ENCODE measurements at regions not wholly inside any gene's neighbourhood (a gene's known extent, or its start where the extent isn't known, plus 50 kb on each side); places are given as distances from the start of the nearest gene placed in this dataset.

DNA sequence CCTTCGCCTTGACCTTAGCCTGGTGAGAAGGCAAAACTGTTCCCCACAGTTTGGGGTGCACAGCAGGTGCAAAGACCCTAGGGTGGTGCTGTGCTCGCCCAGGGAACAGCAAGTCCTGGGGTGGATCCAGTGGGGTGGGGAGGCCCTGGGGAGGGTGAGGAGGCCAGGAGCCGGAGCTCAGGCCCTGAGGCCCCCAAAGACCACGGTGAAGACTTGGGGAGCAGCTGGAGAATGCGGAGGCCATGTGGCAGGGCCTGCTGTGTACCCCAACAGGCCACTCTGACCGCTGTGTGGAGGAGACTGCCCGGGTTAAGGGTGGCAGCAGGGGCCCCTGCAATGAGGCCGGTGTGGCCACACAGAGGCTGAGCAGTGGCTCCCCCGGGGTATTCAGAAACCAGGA is 101.1 kb upstream of the RTL6 start:
- Histone ChIP-seq H3F3A (ENCODE audit: control insufficient read depth, insufficient read depth) (no peaks in the 10 kb centered on the region), H3K27ac (ENCODE audit: low read depth, low read length) (no peak overlapping the region), H3K9me2 (replicated peaks; ENCODE audit: control insufficient read depth, low read length) (no peaks in the 10 kb centered on the region), H3K27me3 (ENCODE audit: control insufficient read depth, low read length) (no peaks in the 10 kb centered on the region), H3K4me1 (ENCODE audit: control insufficient read depth, low read length) (no peaks in the 10 kb centered on the region), H3K4me2 (ENCODE audit: low read length) (no peak overlapping the region), H3K4me3 (ENCODE audit: low read length) (no peak overlapping the region), H3K9me3 (ENCODE audit: control insufficient read depth, insufficient read depth, low read length) (no peaks in the 10 kb centered on the region), H3K36me3 (ENCODE audit: control insufficient read depth, low read length) (no peaks in the 10 kb centered on the region), H4K20me1 (ENCODE audit: control insufficient read depth, insufficient read depth, low read depth, low read length) (no peaks in the 10 kb centered on the region), H3K79me2 (ENCODE audit: control insufficient read depth, low read length) (no peaks in the 10 kb centered on the region)
- TF ChIP-seq EZH2phosphoT487 (IDR thresholded peaks at IDR 0.05; ENCODE audit: borderline replicate concordance, low read length): no peak
- TF ChIP-seq, protein P1, sequence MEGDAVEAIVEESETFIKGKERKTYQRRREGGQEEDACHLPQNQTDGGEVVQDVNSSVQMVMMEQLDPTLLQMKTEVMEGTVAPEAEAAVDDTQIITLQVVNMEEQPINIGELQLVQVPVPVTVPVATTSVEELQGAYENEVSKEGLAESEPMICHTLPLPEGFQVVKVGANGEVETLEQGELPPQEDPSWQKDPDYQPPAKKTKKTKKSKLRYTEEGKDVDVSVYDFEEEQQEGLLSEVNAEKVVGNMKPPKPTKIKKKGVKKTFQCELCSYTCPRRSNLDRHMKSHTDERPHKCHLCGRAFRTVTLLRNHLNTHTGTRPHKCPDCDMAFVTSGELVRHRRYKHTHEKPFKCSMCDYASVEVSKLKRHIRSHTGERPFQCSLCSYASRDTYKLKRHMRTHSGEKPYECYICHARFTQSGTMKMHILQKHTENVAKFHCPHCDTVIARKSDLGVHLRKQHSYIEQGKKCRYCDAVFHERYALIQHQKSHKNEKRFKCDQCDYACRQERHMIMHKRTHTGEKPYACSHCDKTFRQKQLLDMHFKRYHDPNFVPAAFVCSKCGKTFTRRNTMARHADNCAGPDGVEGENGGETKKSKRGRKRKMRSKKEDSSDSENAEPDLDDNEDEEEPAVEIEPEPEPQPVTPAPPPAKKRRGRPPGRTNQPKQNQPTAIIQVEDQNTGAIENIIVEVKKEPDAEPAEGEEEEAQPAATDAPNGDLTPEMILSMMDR (IDR thresholded peaks at IDR 0.05; ENCODE audit: low read depth, low read length, poor library complexity, severe bottlenecking): no peak

DNA sequence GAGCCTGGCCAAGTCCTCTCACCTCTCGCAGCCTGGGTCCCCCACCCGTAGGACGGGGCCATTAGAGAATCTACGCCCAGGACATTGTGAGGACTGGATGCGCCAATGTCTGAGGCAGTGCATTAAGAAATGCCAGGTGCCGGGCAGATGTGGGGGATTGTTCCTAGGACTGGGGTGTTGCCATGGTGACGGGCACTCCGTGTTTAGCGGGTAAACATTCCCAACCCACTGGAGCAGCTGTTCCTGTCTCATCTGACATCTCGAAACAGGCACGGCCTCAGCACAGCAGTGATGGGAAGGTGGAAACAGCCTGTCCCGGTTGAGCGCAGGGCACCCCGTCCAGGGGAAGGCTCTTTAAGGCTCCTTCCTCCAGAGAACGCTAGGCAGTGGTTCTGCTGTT is 99.6 kb upstream of the RTL6 start:
- H3K79me2 ChIP-seq (ENCODE audit: control insufficient read depth, low read length): no peaks in the 10 kb centered on the region
- no peaks in the 10 kb centered on the region for H3K9me2 ChIP-seq (replicated peaks; ENCODE audit: control insufficient read depth, low read length)
- no peaks in the 10 kb centered on the region for H3K27me3 ChIP-seq (ENCODE audit: control insufficient read depth, low read length)
- H3K4me1 ChIP-seq (ENCODE audit: control insufficient read depth, low read length): no peaks in the 10 kb centered on the region
- no peak overlapping the region for H3K4me2 ChIP-seq (ENCODE audit: low read length)
- no peaks in the 10 kb centered on the region for H3K9me3 ChIP-seq (ENCODE audit: control insufficient read depth, insufficient read depth, low read length)
- no peak overlapping the region for H3K27ac ChIP-seq (ENCODE audit: low read depth, low read length)
- no peaks in the 10 kb centered on the region for H3K36me3 ChIP-seq (ENCODE audit: control insufficient read depth, low read length)
- no peaks in the 10 kb centered on the region for H4K20me1 ChIP-seq (ENCODE audit: control insufficient read depth, insufficient read depth, low read depth, low read length)
- no peak for TF ChIP-seq EZH2phosphoT487 (IDR thresholded peaks at IDR 0.05; ENCODE audit: borderline replicate concordance, low read length)
- TF ChIP-seq, protein P1 (IDR thresholded peaks at IDR 0.05; ENCODE audit: low read depth, low read length, poor library complexity, severe bottlenecking): no peak
- H3K4me3 ChIP-seq (ENCODE audit: low read length): no peak overlapping the region
- H3F3A ChIP-seq (ENCODE audit: control insufficient read depth, insufficient read depth): no peaks in the 10 kb centered on the region

DNA sequence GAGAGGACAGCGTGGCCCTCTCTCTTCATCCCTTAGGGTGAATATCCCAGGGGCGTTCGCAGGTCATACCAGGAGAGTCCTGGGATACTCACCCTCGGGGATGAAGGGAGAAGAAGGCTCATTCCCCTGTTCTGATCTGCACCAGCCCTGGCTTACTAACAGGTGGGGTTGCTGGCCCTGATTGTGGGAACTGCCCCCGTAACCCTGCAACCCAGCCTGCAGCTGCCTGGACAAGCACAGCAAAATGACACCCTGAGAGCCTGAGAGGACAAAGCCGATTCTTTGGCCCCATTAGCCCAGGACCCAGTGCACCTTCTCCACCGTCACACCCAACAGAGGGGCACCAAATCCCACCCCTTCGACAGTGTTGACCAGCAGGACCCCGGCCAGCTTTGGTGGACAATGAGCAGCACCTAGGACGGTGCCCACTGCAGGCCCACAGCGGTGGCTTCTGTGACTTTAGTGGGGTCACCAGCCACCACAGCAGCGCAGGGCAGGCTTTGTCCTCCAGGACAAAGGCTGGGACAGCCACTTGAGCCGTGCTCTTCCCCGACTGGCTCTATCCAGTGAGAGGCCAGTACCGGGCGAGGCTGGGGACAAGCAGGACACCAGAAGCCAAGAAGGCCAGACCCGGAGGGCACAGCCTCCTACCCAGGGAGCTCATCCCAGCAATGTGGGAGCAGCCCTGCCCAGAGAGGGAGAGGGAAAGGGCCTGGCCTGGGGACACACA is 98.5 kb upstream of the RTL6 start:
- no peaks in the 10 kb centered on the region for H3K9me2 ChIP-seq (replicated peaks; ENCODE audit: control insufficient read depth, low read length)
- H3K79me2 ChIP-seq (ENCODE audit: control insufficient read depth, low read length): no peaks in the 10 kb centered on the region
- no peaks in the 10 kb centered on the region for H3K4me1 ChIP-seq (ENCODE audit: control insufficient read depth, low read length)
- no peak overlapping the region for H3K4me2 ChIP-seq (ENCODE audit: low read length)
- H3K36me3 ChIP-seq (ENCODE audit: control insufficient read depth, low read length): no peaks in the 10 kb centered on the region
- H3K27ac ChIP-seq (ENCODE audit: low read depth, low read length): no peak overlapping the region
- H3K4me3 ChIP-seq (ENCODE audit: low read length): no peak overlapping the region
- no peaks in the 10 kb centered on the region for H3K27me3 ChIP-seq (ENCODE audit: control insufficient read depth, low read length)
- H4K20me1 ChIP-seq (ENCODE audit: control insufficient read depth, insufficient read depth, low read depth, low read length): no peaks in the 10 kb centered on the region
- H3K9me3 ChIP-seq (ENCODE audit: control insufficient read depth, insufficient read depth, low read length): no peaks in the 10 kb centered on the region
- TF ChIP-seq, protein P1 (IDR thresholded peaks at IDR 0.05; ENCODE audit: low read depth, low read length, poor library complexity, severe bottlenecking): no peak
- no peak for TF ChIP-seq EZH2phosphoT487 (IDR thresholded peaks at IDR 0.05; ENCODE audit: borderline replicate concordance, low read length)
- no peaks in the 10 kb centered on the region for H3F3A ChIP-seq (ENCODE audit: control insufficient read depth, insufficient read depth)

All from DOHH2 (cell line).